K562 (cell line): ENCODE measurements at regions not wholly inside any gene's neighbourhood (a gene's known extent, or its start where the extent isn't known, plus 50 kb on each side); places are given as distances from the start of the nearest gene placed in this dataset.

Experiments
- ATAC-seq: fragments of 200-7000 bp; cut with Tn5 transposase; 3 replicates; pipeline ENCODE4 v1.9.1; 2020; ENCODE audit warnings: moderate library complexity
- BruUV-seq: library from RNA; stranded (reverse); fragments of 400-500 nt; replicated peaks from 2 replicates; lab custom pipeline; 2021; lab: Mats Ljungman, UMichigan
- CTCF ChIA-PET: fragments of 300-600 bp; formaldehyde crosslinking; extraction: SDS; loops from one replicate; lab custom pipeline; 2021; ENCODE audit warnings: low intra/inter-chr PET ratio; lab: Yijun Ruan, JAX
- POLR2A ChIA-PET: fragments of 300-600, 350-650 bp; sonication (Branson Sonifier 250); formaldehyde crosslinking; extraction: SDS; loops from one replicate; lab custom pipeline; 2021; ENCODE audit warnings: antibody characterized with exemption, inconsistent platforms; lab: Yijun Ruan, JAX
- DNase-seq, 4 experiments: peaks; one replicate each; pipeline versions ENCODE4 v3.0.0 to v3.0.0-alpha.2; 2011 to 2018; ENCODE audit warnings: low spot score in 3 of 4, mixed read lengths in 3 of 4; ENCODE audit errors: extremely low read depth in 1 of 4
- FAIRE-seq: peaks from 2 replicates; lab custom pipeline; 2011; peaks lifted over from hg19 to GRCh38; lab: Jason Lieb, UNC
- H2AFZ ChIP-seq: 2 replicates; pipeline ENCODE4 v1.6.0; 2011; ENCODE audit warnings: low read depth, low read length, control low read depth, inconsistent platforms
- H3K27ac ChIP-seq: fragments of 200-600 bp; 3 replicates; pipeline ENCODE4 v1.8.0; 2011; ENCODE audit warnings: low read depth, mild to moderate bottlenecking, control low read depth, inconsistent platforms, low read length, moderate library complexity, mixed read lengths; ENCODE audit errors: extremely low read depth
- H3K27me3 ChIP-seq, 2 experiments: fragments of 300-600 bp in 1 of 2; 2 replicates in 1 of 2; 3 replicates in 1 of 2; pipeline versions ENCODE4 v1.6.0 to v1.8.0; 2011; ENCODE audit warnings: inconsistent platforms in 2 of 2, low read length in 2 of 2, mild to moderate bottlenecking in 1 of 2, mixed read lengths in 1 of 2, moderate library complexity in 1 of 2; ENCODE audit not compliant: control insufficient read depth in 2 of 2, insufficient read depth in 2 of 2
- H3K36me3 ChIP-seq: fragments of 300-600 bp; 3 replicates; pipeline ENCODE4 v1.8.0; 2011; ENCODE audit warnings: mild to moderate bottlenecking, low read length, inconsistent platforms; ENCODE audit not compliant: control insufficient read depth, insufficient read depth
- H3K4me1 ChIP-seq, 2 experiments: fragments of 200-600 bp in 1 of 2; replicated peaks in 1 of 2; 2 replicates in 1 of 2; 3 replicates in 1 of 2; pipeline versions ENCODE4 v1.5.1 to v1.8.0; 2011; ENCODE audit warnings: inconsistent platforms in 2 of 2, low read length in 2 of 2, mild to moderate bottlenecking in 1 of 2, mixed read lengths in 1 of 2, moderate library complexity in 1 of 2; ENCODE audit not compliant: control insufficient read depth in 2 of 2, insufficient read depth in 2 of 2
- H3K4me2 ChIP-seq: 2 replicates; pipeline ENCODE4 v1.6.1; 2011; ENCODE audit warnings: low read length, control low read depth, inconsistent platforms, mixed read lengths; ENCODE audit not compliant: insufficient read depth
- H3K4me3 ChIP-seq: fragments of 200-600 bp; sonication (generic), shearing (Covaris generic); 2 replicates; pipeline ENCODE4 v1.5.1; 2016; ENCODE audit warnings: control low read depth, inconsistent platforms
- H3K79me2 ChIP-seq: fragments of 200-600 bp; 3 replicates; pipeline ENCODE4 v1.8.0; 2011; ENCODE audit warnings: low read length, inconsistent platforms; ENCODE audit not compliant: control insufficient read depth, insufficient read depth
- H3K9ac ChIP-seq, 2 experiments: 2 replicates each; pipeline versions ENCODE4 v1.6.0 to v1.6.1; 2011; ENCODE audit warnings: low read depth in 2 of 2, low read length in 2 of 2, control low read depth in 1 of 2, inconsistent platforms in 1 of 2, mild to moderate bottlenecking in 1 of 2, mixed read lengths in 1 of 2; ENCODE audit not compliant: insufficient read depth in 1 of 2
- H3K9me1 ChIP-seq: one replicate; pipeline ENCODE4 v1.6.0; 2011; ENCODE audit warnings: inconsistent platforms, mild to moderate bottlenecking, low read length, moderate library complexity; ENCODE audit not compliant: control insufficient read depth, insufficient read depth
- H3K9me3 ChIP-seq: replicated peaks from 2 replicates; pipeline ENCODE4 v1.5.1; 2011; ENCODE audit warnings: low read depth, low read length, inconsistent platforms; ENCODE audit not compliant: control insufficient read depth, insufficient read depth
- H4K20me1 ChIP-seq: replicated peaks from 2 replicates; pipeline ENCODE4 v1.6.1; 2011; ENCODE audit warnings: low read length, inconsistent platforms, mixed read lengths; ENCODE audit not compliant: control insufficient read depth, insufficient read depth
- ATF6 ChIP-seq: sonication (generic); formaldehyde crosslinking; IDR thresholded peaks from 2 replicates; pipeline ENCODE4 v1.4.0; 2020; ENCODE audit warnings: mild to moderate bottlenecking, missing genetic modification reagents
- CBX2 ChIP-seq: fragments of 200-600 bp; sonication (generic); IDR thresholded peaks from one replicate; pipeline ENCODE4 v1.6.1; 2012; ENCODE audit warnings: mild to moderate bottlenecking, low read length, inconsistent platforms; ENCODE audit not compliant: insufficient read depth, poor library complexity, severe bottlenecking
- EZH2 ChIP-seq: IDR thresholded peaks from 2 replicates; pipeline ENCODE4 v1.6.1; 2012; ENCODE audit warnings: low read depth, mild to moderate bottlenecking, inconsistent platforms, low read length, borderline replicate concordance
- JUN ChIP-seq, 2 experiments: sonication (generic) in 1 of 2; formaldehyde crosslinking in 1 of 2; IDR thresholded peaks; 2 replicates each; pipeline versions ENCODE4 v1.6.1 to v1.8.0; 2012 to 2022; ENCODE audit warnings: borderline replicate concordance in 2 of 2, mild to moderate bottlenecking in 2 of 2, improper control_type of control experiment in 1 of 2, low read depth in 1 of 2, low read length in 1 of 2, missing genetic modification reagents in 1 of 2
- PCBP2 ChIP-seq: fragments of 200-400 bp; formaldehyde crosslinking; IDR thresholded peaks from 2 replicates; pipeline ENCODE4 v1.6.1; 2018; ENCODE audit warnings: low read length, low read depth, mild to moderate bottlenecking, moderate library complexity; ENCODE audit not compliant: poor library complexity, severe bottlenecking
- RB1 ChIP-seq: fragments of 450-650 bp; IDR thresholded peaks from 2 replicates; pipeline ENCODE4 v1.6.1; 2017; ENCODE audit warnings: low read depth, mild to moderate bottlenecking
- SAFB ChIP-seq: fragments of 200-400 bp; formaldehyde crosslinking; IDR thresholded peaks from 2 replicates; pipeline ENCODE4 v1.6.1; 2017; ENCODE audit warnings: low read depth, low read length, borderline replicate concordance
- SNRNP70 ChIP-seq: fragments of 200-400 bp; formaldehyde crosslinking; optimal IDR thresholded peaks from 2 replicates; pipeline ENCODE3; 2017; ENCODE audit warnings: low read depth, low read length
- ZBTB49 ChIP-seq: sonication (generic); formaldehyde crosslinking; IDR thresholded peaks from 2 replicates; pipeline ENCODE4 v1.8.0; 2022; ENCODE audit warnings: missing genetic modification reagents, mild to moderate bottlenecking, borderline replicate concordance
- ZNF583 ChIP-seq: fragments of 250-450 bp; sonication (Bioruptor Pico); IDR thresholded peaks from 2 replicates; pipeline ENCODE4 v1.4.0; 2020
- in situ Hi-C: fragments of 300-500 bp; cut with MboI; formaldehyde crosslinking; loops from 4 replicates; pipeline ENCODE4 v1.15.0; 2018; ENCODE audit warnings: inconsistent platforms, mixed read lengths
- intact Hi-C: fragments of 100-400 bp; cut with micrococcal nuclease; formaldehyde crosslinking; loops from 2 replicates; pipeline ENCODE4 v1.14.2; 2022
- TF ChIP-seq, protein P1 (sequence below): fragments of 250-450 bp; sonication (Bioruptor Pico); IDR thresholded peaks from 2 replicates; pipeline ENCODE4 v1.4.0; 2020

DNA sequence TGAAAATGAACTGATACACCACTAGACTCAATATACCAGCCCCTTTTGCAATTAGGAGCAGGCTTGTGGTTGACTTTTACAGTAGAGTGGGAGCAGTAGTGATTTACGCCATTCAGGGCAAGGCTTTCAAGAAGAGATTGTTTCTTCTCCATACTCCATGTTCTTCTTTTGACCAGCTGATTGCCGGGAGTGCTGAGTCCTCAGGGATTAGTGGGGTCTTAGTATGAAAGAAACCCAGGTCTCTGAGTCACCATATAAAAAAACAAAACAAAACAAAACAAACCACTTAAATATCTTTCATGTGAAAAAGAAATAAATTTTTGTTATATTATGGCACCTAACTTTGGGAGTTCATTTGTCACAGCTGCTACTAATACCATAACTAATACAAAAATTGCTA, 465.6 kb upstream of the TRIB2 start (continued):
- no peak for TF ChIP-seq ATF6 (CRISPR knock-in tag)

GRCh38 chr2:12251749-12252148, 465.0 kb upstream of the TRIB2 start:
- Histone ChIP-seq H3K4me2 (no peak overlapping the region), H3K4me1 (peaks cover 3 to 16% of the 10 kb centered on the region in 2 experiments; a peak in 4 of 5 replicates), H3K9me3 (no peaks in the 10 kb centered on the region), H2AFZ (no peak overlapping the region), H3K27me3 (no peaks in the 10 kb centered on the region), H3K36me3 (no peaks in the 10 kb centered on the region), H3K79me2 (no peaks in the 10 kb centered on the region), H3K9ac (no peak overlapping the region), H3K27ac (no peak overlapping the region), H3K9me1 (no peaks in the 10 kb centered on the region), H4K20me1 (no peaks in the 10 kb centered on the region), H3K4me3 (no peak overlapping the region)
- DNase-seq (no peak), FAIRE-seq (no peak), ATAC-seq (no peak)
- intact Hi-C loops, result no loop called here
- in situ Hi-C loops, result no loop called here
- BruUV-seq, result no TSS peak
- ChIA-PET POLR2A (no interaction called here), CTCF (no interaction called here)
- TF ChIP-seq SNRNP70 (no peak), RB1 (no peak), EZH2 (no peak), ZBTB49 (no peak), SAFB (no peak), PCBP2 (no peak), JUN (IDR thresholded peaks at IDR 0.05; ENCODE audit: borderline replicate concordance, low read depth, low read length) (no peak), JUN (CRISPR knock-in tag; IDR thresholded peaks at IDR 0.05; ENCODE audit: borderline replicate concordance) (no peak), CBX2 (no peak), ZNF583 (CRISPR knock-in tag) (no peak)
- TF ChIP-seq, protein P1, sequence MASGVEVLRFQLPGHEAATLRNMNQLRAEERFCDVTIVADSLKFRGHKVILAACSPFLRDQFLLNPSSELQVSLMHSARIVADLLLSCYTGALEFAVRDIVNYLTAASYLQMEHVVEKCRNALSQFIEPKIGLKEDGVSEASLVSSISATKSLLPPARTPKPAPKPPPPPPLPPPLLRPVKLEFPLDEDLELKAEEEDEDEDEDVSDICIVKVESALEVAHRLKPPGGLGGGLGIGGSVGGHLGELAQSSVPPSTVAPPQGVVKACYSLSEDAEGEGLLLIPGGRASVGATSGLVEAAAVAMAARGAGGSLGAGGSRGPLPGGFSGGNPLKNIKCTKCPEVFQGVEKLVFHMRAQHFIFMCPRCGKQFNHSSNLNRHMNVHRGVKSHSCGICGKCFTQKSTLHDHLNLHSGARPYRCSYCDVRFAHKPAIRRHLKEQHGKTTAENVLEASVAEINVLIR (CRISPR knock-in tag), result no peak
